GM12891 (cell line): ENCODE measurements at regions not wholly inside any gene's neighbourhood (a gene's known extent, or its start where the extent isn't known, plus 50 kb on each side); places are given as distances from the start of the nearest gene placed in this dataset.

Source experiments
- POLR2A ChIP-seq: IDR thresholded peaks from 2 replicates; pipeline ENCODE4 v1.6.1; 2011; ENCODE audit warnings: low read depth, low read length, control low read depth
- POLR2AphosphoS5 ChIP-seq: IDR thresholded peaks from 2 replicates; pipeline ENCODE4 v1.6.1; 2011; ENCODE audit warnings: low read depth, low read length, control low read depth

DNA sequence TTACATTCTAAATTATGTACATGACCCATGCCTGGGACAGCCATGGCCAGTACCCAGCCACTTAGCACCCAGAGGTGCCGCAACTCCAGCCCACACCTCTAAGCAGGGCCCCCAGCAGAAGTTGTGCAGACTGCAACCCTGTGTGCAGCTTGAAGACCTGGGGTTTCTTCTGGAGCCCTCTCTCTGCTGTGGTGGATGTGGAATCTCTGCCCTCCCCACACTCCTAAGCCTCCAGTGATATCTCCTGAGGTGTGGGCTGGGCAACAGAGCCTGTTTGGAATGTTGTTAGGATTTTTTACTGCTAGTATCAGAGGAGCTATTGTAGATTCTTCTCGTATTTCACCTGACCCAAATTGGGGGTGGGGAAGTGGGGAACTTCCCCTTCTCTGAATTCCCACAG, 59.4 kb upstream of the TUNAR start:
- TF ChIP-seq POLR2A (no peak), POLR2AphosphoS5 (no peak)
